GM18867 (cell line): ENCODE measurements at regions not wholly inside any gene's neighbourhood (a gene's known extent, or its start where the extent isn't known, plus 50 kb on each side); places are given as distances from the start of the nearest gene placed in this dataset.

Experiments
- ATAC-seq: cut with Tn5 transposase; IDR thresholded peaks from one replicate; pipeline ENCODE4 v1.9.1; 2021; ENCODE audit warnings: mild to moderate bottlenecking, moderate library complexity; ENCODE audit not compliant: unreplicated experiment

DNA sequence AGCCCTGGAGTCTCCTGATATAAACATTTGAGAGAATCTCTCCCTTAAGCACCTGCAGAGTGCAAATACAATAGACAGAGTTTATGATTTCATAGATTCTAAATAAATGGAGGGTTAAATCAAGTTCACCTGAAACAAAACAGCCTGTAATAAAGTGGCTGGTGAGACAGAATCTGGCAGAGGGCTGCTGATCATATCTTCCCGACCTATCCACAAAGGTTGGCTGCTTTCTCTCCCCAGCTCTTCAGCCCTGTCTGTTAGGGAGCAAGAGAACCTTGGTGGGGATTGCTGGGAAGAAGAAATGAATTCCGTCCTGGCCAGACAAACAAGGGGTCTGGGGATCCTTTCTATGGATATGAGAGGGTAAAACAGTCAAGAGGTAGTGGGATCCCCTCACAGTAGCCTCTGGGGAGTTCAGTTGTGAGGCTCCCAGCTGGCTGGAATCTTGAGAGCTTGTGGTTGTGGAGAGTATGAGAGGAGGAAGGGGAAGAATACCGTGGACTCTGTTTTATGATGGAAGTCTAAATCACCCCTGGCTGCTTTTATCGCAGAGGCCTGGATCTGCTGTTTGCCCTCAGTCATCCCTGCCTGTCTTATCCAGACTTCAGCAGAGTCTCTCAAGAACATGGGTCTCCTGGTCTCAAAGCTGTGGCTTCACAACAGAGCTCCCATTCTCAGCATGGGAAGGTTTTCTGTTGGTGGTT is 451.3 kb downstream of the NTRK3 start:
- no peak for ATAC-seq

- ATAC-seq = no peak
These were observed 452.1 kb downstream of the NTRK3 start for GRCh38 chr15:87804451-87804850.

DNA sequence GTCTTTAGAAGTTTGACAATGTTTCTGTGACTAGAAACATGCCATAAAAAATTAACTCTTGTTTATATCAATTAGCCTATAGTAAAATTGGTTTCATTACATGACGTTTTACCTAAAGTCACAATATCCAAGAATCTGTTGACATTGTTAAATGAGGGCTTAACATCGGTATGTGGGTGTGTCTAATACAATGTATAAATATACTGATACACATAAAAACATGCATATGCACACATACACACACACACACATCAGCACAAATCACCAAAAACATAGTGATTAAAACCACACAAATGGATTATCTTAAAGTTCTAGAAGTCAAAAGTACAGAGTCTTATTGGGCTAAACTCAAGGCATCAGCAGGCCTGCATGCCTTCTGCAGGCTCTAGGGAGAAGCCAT is 456.7 kb downstream of the NTRK3 start:
- no peak for ATAC-seq

- no peak for ATAC-seq
These were observed 457.1 kb downstream of the NTRK3 start for GRCh38 chr15:87799428-87799827.

- no peak for ATAC-seq
These were observed 462.8 kb downstream of the NTRK3 start for GRCh38 chr15:87793725-87794124.

- ATAC-seq = no peak
These were observed 464.1 kb downstream of the NTRK3 start for GRCh38 chr15:87792250-87793040.

- ATAC-seq = no peak
These were observed 474.4 kb downstream of the NTRK3 start for GRCh38 chr15:87781959-87782625.

DNA sequence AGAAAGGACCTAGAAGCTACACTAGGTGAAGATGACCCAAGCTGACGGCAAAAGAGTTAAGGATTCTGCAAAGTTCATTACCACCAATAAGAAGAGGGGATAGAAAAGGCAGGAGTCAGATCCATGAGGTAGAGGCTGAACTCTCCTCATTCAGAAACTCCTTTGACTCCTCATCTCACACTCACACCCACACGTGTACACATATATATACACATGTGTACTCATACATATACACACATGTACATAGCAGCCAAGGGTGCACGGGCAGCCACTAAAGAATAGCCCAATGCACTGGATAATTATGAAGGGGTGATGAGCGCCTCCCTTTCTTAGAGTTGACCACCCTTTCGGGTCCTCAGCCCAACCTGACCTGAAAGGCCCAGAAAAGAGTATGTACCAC is 476.8 kb downstream of the NTRK3 start:
- ATAC-seq = no peak

- no peak for ATAC-seq
These were observed 478.2 kb downstream of the NTRK3 start for GRCh38 chr15:87778358-87778757.

- no peak for ATAC-seq
These were observed 479.4 kb downstream of the NTRK3 start for GRCh38 chr15:87777054-87777561.

- no peak for ATAC-seq
These were observed 489.0 kb downstream of the NTRK3 start for GRCh38 chr15:87767516-87767915.

DNA sequence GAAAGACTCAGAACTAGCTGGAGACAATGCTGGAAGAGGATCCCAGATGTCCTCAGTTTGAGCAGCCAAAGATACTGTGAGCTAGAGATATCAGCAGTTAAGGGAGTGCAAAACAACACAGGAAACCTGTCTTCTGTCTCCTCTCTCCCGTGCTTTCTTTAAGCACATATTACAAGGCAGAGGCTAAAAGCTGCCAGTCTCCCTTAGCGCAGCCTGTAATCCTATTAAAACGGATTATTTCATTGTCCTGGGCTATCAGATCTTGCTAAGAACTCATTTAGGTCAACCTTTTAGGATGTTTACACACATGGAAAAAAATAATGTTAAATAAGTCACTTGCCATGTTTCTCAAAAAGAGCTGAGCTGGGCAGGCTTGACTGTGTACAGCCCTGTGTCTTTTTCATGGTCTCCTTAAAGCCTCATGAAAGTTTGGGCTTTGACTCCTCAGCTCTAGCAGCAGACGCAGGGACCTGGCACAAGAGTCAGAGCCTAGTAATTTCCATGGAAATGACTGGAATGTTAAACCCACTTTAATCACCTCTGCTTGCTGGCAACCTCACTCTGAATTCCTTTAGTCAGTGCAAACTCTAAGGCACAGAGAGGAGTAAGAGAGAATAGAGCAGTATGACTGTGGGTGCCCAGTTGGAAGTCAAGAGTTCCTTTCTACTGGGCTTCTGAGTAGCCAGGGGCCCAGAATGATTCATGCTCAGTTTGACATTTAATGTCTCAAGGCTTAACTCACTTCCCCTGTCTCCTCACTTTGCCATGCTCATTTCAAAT is 491.9 kb downstream of the NTRK3 start:
- no peak for ATAC-seq

DNA sequence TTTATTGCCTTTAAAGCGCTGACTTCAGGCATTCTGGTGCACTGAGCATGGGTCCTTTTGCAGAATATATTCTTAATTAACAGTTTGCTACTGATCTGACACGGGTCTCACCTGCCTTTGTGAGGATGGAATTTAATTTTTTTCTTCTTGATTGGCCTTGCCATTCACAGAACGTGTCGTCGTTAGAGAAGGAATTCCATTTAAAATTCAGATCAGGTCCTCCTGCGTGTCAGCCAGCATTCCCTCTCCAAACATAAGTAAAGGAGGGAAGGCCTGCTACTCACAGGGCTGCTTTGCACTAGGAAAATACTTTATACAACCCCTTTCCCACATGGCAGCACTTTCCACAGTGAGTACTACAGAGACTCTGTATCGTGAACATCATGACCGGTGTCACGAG is 492.7 kb downstream of the NTRK3 start:
- ATAC-seq = no peak

GRCh38 chr15:87761736-87762509 is 494.6 kb downstream of the NTRK3 start:
- no peak for ATAC-seq

DNA sequence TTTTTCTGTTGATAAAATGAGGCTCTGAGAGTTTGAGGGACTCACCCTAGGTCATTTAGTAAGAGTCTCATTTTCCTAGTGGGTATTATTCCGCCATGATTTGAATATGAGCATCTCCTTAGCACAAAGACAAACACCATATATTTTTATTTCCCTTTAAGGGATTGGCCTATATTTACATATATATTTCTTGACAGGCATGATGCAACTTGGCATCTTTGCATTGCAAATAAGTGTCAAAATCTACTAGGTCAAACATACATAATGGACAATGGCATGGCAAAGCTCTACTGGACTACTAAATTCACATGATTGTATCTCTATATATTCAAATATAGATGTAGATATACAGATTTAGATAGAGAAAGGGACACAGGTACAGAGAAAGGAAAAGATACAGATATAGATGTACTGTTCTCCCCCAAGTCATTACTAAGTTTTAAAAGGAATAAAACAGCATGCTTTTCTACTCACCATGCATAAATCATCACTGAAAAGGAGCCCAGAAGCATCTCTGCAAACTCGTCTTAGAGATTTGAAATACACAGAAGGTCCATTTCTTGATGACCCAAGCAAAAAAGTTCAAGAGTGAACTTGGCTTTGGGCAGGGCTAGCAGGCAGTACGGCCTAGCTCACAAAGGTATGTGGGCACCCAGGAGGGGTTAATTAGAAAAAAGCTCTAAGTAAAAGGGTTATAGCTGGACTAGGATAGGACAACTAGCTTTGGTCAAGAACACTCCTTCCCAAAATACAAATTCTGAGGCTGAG is 495.8 kb downstream of the NTRK3 start:
- ATAC-seq = no peak

GRCh38 chr15:87758794-87759418 is 497.6 kb downstream of the NTRK3 start:
- ATAC-seq = no peak

GRCh38 chr15:87757084-87757483 is 499.5 kb downstream of the NTRK3 start:
- no peak for ATAC-seq

DNA sequence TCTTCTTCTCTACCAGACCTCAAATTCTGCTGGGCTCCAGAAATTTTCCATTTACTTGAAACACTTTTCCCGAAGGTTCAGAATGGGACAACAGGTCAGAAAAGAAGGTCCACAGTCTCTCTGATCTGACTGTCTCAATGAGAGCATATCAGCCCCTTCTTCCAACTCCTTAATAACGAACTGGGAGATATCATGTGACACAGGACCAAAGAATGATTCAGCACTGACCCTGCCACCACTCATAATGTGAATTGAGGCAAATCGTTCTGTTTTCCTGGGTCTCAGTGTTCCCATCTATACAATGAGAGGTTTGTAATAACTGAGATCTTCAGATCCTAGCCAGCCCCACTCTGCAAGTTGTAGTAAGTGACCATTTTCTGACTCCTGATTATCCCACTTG is 500.5 kb downstream of the NTRK3 start:
- ATAC-seq = no peak

DNA sequence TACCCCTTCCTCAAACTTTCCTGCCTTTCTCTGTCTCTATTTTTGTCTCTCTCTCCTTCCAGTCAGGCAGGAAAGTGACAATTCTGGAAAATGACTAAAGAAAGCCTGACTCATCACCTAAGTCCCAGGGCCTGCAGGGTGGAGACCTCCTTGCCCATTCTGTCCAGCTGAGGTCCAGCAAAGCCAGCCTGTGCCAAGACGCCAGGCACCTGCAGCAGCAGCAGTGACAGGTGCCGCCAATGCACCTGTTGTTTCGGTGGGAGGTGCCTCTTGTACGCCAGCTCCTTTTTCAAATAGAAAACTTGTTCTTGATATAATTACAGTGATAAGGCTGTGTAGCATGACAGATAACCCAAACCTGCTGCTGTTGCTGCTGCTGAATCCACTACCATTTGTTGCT is 501.3 kb downstream of the NTRK3 start:
- no peak for ATAC-seq
